ENCODE measurements at regions not wholly inside any gene's neighbourhood (a gene's known extent, or its start where the extent isn't known, plus 50 kb on each side); places are given as distances from the start of the nearest gene placed in this dataset.

DNA sequence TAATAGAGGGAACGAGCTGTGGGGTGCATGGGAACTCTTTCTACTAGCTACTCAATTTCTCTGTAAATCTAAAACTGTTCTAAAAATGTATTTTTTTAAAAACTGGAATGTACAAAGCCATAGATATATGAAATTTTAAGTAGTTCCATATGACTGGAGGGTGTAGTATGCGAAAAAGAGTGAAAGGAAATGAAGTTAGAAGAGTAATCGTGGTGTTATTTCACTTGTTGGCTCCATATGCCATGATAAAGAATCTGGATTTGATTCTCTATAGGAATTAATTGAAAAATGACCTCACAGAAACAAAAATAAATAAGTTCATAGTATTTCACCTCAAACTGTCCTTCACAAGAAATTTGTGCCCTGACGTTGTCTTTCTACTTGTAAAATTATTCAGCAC lies 500.2 kb downstream of the TENT5A start:
- DNase-seq: no peak

DNA sequence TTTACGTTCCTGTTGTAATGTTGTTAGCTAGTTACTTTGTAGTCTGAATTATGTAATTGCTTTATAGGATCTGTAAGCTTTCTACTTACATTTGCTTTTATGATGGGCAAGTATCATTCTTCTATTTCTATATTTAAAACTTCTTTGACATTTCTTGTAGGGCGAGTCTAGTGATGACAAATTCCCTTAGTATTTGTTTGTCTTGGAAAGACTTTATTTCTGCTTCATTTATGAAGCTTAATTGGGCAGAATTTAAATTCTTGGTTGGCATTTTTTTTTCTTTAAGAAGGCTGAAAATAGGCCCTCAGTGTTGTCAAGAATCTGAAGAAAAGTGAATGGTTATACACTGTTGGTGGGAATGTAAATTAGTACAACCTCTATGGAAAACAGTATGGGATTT lies 506.3 kb downstream of the TENT5A start:
- DNase-seq: no peak

DNA sequence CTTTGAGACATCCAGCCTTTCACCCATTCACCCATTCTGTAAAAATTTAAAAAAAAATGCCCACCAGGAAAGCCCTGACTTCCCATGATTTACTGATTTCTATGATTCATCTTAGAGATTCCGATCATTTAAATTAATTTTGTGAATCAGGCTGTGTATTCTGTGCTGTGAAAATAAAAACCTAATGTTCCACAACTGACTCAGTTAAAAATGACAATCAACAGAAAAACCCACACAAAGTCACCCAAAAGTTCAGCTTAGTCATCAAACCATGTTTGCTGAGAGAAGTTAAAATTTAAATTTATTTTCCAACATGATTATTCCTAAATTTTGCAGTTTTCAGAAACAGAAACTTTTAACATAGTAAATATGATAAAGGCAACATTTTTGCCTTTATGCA lies 509.9 kb downstream of the TENT5A start:
- no peak for DNase-seq

DNA sequence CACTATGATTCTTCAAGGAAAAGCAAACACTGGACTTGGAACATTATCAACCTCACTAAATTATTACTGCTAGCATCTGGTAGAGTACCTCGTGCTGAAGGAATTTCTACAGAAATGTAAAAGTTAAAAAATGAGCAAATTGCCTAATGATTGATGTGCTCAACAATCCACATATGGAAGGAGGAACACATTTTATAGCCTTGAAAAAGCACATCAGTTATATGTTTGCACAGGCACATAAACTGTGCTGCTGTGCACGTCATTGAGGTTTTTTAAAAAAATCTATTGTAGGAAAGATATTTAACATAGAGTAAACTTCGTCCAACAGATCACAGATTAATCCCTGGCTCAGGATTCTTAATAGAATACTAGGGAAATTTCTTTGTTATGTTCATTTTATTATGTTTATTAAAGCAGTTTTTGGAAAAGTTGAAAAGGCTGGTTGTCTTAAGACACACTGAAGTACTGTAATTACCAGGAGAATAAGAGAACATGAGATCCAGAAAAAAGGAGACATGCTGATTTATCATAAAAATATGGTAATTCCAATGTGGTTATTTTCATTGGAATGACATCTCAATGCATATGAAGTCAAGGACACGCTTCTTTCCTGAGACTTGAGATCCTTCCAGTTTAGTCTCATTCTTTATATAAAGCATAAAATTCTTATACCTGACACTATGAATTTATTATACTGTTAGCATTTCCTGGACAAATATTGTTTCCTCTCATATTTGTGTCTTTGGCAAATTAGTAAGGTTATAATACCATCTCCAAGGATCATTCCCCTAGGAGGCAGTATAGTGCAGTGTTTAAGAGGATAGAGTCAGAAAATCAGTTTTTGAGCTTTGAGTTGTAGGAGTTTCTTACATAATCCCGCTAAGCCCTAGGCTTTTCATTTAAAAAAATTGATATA lies 511.1 kb downstream of the TENT5A start:
- no peak for DNase-seq

DNA sequence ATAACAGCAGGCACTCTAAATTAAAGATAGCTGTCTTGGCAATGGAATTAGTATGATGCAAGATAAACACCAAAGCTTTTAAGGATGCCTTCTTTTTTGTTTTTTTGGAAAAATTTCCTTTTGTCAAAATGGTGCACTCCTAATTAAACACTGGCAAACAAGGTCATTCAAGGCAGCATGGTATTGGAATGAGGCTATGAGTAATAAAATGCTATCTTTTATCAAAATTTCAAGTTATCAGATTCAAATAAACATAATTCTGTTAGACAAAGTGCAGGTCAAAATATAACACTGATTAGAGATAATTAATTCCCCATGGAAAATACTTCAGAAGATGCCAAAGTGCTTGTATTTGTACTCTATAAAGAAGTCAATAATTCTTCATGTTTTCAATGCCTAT lies 514.1 kb downstream of the TENT5A start:
- no peak for DNase-seq

DNA sequence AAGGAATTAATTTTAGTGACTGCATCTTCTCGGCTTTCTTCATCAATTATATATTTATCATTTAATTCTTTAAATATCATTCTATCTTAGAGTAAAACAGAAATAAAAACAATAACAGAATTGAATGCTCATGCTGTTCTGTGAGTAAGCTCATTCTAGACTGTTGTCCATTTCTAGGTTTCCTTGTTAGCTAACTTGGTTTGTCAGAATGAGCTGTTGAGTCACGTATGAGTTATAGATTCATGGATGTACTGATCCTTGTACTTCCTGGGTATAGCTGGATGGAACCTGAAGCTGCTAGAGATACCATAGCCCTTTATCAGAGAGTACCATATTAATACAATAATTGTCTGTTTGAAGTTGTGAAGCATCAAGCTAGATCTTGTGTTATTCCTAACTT lies 515.3 kb downstream of the TENT5A start:
- DNase-seq: no peak

DNA sequence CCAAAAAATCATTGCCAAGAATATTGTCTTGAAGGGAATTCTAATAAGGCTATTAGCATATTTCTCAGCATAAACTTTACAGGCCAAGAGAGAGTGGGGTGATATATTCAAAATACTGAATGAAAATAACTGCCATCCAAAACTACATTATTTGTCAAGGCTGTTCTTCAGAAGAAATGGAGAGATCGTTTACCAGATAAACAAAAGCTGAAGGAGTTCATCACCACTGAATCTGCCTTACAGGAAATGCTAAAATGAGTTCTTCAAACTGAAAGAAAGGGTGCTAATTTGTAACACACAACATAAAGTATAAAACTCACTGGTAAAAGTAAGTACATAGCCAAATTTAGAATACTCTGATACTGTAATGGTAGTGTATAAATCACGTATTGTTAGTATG lies 517.0 kb downstream of the TENT5A start:
- DNase-seq: no peak

DNA sequence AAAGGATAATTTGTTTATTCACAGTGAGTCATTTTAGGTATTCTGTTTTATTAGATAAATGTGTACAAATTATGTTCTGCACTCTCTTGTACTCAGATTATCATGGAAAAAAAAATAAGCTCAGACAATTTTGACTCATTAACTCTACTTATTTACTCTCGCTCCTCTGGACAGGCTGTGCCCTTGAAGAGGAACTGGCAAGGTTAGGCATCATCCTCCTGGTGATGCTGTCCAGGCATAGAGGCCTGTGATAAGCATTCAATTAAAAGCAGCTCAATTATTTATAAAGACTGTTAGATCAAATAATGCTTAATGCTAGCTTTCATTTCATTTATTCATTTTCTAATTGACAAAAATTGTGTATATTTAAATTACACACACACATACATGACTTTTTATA lies 518.5 kb downstream of the TENT5A start:
- DNase-seq: no peak

DNA sequence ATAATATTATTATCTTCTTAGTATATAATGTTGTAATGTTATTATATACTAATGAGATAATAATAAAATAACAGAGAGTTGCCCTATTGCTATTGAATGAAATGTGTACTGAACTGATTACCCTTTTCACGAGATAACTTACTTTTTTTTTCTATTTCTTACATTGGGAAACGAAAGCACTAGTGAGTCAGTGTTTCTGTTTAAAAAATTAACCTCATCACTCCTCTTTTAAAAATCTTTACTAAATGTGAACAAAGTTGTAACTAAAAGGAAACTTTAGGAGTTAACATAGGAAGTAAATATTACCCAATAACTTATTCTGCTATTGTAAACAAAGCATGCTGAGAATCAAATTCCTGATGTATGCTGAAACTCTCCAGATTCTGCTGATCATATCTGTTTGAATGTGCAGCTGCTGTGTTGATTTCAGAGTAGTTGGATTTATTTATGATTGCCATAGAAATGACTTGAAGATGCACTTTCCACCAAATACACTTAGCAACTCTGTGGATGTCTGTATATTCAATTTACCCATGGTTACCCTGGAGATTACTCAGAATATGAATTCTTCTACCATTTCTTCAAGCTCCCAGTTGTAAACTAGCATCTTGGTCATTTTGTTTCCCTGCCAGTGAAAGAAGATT lies 523.4 kb downstream of the TENT5A start:
- no peak for DNase-seq

DNA sequence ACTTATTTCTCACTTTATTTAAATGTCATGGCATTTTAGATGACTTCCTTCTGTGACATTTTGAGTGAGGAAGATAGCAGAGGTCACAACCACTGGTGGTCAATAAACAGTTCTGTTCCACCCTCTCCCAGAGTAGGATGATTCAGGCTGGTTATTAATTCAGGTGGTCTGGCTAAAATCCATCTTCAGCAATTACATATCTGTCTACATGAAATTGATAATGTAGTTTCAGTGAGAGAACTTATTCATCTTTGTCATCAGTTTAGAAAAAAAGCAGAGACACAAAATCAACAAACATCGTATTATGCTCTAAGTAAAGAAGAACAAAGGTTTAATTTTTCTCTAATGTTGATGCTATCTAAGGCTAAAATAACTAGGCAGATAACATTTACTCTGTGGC lies 525.5 kb downstream of the TENT5A start:
- no peak for DNase-seq

DNA sequence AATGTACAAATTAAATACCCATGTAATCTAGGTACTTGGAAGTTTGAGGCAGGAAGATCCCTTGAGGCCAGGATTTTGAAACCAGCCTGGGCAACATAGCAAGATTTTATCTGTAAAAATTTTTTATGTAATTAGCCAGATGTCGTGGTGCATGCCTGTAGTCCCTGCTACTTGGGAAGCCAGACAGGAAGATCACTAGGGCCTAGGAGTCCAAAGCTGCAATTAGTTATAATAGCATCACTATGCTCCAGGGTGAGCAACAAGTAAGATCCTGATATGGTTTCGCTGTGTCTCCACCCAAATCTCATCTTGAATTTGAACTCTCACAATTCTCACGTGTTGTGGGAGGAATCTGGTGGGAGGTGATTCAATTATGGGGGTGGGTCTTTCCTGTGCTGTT lies 535.8 kb downstream of the TENT5A start:
- DNase-seq: no peak

DNA sequence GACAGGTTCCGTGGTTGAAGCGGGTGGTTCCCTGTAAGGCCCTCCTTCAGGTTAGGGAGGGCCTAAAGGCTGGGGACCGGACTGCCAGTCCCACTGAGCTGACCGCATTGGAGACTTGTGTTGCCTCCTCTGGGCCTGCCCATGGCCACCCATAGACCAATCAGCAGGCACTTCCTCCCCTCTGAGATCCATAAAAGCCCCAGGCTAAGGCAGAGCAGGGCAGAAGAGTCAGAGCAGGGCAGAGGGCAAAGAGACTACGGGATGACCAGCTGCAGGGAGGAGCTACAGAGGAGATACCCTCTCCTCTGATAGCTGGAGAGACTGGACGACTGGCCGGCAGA lies 537.4 kb downstream of the TENT5A start:
- DNase-seq: no peak

DNA sequence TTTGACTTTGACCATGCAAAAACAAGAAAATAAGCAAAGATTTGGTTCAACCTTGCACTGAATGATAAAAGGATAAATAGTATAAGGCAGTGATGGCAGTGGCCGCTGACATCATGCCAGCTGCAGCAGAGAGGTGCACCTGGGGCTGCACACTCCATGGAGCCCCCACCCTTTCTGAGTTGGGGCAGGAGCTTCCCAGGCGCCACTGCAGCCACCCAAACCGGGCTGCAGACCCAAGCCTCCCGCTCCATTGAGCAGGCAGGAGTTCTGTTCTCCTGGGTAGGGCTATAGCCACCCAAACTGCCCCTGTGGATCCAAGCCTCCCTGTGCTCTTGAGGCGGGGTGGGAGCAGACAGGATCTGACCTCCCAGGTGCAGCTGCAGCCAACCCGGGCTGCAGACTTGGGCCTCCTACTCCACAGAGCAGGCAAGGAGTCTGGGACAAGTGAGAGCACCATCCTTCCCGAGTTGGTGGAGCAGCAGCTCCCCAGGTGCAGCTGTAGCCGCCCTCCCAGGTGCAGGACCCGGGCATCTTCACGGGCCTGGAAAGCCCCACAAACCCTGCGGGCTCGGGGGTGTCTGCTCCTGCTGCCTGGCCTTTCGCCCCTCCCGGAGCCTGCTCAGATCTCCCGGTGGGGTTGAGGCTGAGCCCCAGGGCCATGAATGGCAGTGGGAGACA lies 537.9 kb downstream of the TENT5A start:
- no peak for DNase-seq

DNA sequence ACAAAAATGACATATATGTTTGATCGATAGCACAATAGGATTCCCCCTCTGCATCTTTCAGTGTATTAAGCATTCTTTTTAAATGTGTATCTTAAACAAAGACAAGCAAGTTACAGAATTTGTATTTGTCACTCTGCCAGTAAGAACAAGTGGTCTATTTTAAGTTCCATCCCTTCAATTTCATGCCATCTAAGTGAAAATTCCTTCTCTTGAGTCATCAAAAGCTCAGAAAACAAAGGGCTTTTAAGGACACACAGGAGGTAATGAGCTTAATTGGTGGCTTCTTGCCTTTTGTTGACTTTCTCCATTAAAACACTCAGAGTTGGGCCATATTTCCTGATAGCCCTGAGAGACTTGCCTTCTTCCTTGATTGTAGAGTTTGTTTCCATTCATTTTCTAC lies 547.8 kb downstream of the TENT5A start:
- DNase-seq: no peak

DNA sequence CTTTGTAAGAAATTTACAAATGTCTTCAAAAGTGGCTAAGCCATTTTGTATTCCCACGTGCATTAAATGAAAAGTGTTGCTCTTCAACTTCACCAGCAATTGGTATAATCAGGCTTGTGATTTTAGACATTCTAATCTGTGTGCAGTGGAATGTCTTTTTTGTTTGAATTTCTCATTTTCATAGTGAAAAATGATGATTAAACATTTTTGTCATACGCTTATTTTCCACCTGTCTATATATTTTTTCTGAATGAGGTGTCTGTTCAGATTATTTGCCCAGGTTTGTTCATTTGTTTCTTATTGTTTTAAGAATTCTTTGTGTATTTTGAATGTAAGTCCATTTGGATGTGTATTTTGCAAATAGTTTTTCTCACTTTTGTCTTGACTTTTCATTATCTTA lies 558.1 kb downstream of the TENT5A start:
- DNase-seq: no peak

DNA sequence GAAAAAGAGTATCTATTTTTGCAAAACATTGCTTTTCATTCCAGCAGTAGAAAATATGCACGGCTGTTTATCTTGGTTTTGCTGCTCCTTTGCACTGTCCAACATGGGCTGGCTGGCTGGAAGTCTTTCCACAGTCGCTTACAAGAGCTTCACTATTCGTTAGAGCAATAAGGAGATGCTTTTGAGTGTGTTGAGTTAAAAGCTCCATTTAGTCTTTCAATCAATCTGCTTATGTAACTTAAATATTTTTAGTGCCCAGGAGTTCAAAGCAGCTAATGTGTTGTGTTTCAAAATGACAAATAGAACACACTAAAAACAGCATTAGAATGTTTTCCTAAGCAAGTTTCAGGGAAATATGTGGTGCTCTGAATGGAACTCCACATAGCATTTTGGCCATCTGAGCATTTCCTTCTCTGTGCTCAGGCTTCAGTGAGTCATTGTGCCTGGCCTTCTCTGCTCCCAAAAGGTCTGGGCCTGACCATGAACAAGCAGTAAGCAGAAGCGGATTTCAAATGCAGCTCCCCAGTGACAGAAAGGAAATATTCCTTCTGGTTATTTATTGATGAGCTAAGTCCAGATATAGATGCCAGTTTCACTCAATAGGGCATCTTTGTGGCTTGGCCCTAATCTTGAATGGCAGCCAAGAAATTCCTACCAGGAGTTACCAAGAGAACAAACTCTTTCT lies 580.3 kb downstream of the TENT5A start:
- peak in 2 of 56 donors; percentile 8 to 9 for DNase-seq

DNA sequence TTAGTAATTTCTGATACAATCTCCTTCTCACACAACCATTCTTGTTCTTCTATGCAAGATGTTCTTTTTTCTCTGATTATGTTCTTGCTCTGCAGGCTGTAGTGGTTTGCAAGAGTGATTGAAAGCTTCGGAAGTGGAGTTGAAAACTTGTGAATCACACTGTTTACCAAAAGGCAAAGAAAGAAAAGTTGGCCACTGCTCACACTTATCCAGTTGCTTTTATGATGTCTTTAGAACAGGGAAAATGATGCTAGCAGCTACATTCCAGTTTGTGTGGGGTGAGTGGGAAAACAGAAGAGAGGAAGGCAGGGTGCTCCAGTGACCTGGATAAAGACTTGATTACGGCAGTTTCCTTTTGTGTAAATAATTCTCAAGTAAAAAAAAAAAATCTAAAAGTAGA lies 583.3 kb downstream of the TENT5A start:
- no peak for DNase-seq

DNA sequence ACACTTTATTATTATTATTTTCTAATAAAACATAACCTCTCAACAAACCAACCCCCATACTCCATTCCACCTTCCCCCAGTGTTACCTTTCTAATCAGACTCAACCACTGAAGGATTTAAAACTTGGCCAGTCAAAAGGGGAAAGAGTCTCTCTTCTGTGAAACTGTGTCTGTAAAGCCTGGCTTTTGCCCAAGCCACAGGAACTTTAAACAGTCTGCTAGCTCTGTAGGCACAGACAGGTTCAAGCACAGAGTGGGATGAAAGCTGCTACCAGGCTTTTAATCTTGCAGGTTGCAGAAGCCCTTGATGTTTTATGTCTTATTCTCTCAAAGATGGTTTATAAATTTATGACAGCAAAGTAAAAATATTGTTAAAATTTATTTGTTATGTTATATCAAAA lies 585.7 kb downstream of the TENT5A start:
- DNase-seq: no peak

DNA sequence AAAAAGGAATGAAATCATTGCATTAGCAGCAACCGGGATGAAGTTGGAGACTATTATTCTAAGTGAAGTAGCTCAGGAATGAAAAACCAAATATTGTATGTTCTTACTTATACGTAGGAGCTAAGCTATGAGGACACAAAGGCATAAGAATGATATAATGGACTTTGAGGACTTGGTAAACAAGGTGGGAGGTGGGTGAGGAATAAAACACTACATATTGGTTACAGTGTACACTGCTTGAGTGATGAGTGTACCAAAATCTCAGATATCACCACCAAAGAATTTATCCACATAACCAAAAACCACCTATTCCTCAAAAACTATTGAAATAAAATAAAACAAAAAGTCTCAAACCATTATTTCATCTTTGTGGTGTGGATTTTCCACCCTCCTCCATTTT lies 593.5 kb downstream of the TENT5A start:
- no peak for DNase-seq

DNA sequence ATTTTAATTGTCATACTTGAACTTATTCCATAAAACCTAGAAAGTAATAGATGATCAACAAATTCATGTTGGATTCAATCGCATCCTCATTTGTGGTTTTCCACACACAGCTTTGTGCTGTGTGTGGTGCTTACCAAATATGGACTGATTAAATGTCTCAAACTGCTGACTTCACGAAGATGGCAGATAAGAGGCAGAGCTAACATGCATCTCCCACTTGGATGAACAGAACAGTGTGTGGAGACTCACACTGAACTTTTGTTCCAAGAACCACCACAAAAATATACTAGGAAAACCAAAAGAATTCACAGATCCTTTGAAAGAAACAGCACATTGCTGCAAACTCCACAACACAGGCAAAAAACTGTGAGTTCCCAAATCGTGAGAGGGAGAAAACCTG lies 603.7 kb downstream of the TENT5A start:
- DNase-seq: no peak

DNA sequence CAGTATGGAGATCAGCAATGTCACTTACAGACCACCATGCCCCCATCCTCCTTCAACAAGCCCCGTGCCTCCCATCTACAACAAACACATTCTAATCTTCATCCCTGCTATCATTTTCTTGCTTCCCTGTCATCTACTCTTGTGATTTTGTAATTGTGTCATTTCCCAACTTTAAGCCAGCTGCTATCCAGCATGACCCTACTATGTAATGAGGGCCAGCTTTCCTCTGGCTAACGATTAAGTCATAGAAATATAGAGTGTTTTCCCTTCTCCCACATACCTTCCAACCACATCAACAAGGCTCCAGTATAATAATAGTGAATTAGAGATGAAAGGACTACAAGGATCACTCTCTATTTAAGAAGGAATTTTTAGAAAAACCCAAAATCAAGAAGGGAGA lies 607.0 kb downstream of the TENT5A start:
- DNase-seq: no peak

DNA sequence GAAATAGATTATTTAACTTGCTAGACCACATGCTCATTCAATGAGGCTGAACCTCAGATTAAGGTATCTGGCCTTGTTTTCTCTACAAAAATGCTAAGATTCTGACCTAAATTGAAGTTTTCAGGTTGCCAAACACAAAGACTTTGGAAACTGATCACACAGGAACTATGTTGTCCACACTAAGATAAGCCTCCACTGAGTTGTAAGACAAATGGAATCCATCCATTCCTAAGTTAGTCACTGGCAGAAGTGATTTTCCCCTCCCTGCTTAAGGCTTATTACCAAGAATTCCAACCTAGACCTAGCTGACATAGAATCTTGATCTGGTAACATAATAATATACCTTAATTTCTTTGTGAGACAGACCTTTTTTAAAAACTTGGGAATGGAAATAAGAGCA lies 608.1 kb downstream of the TENT5A start:
- DNase-seq: no peak
